CD4-positive, alpha-beta T cell treated with Interleukin-6 at 100 ng/mL for 8 hours (primary cell): ENCODE measurements at regions not wholly inside any gene's neighbourhood (a gene's known extent, or its start where the extent isn't known, plus 50 kb on each side); places are given as distances from the start of the nearest gene placed in this dataset.
"Not testable (repeated sequence)": the region's sequence is repeated elsewhere in the genome, so short reads cannot be mapped to it uniquely, and the experiment has no call there.

Experiments
- DNase-seq: peaks from one replicate; pipeline ENCODE4 v3.0.0-alpha.2; 2020; ENCODE audit warnings: mixed read lengths, low spot score

- DNase-seq, result no peak
These were observed 106.7 kb downstream of the RAP2B start for GRCh38 chr3:153268564-153269279.

GRCh38 chr3:153269730-153270129 is 107.7 kb downstream of the RAP2B start:
- DNase-seq, result no peak

- no peak for DNase-seq
These were observed 111.2 kb downstream of the RAP2B start for GRCh38 chr3:153273217-153273616.

GRCh38 chr3:153273767-153274435 is 111.9 kb downstream of the RAP2B start:
- no peak for DNase-seq

GRCh38 chr3:153274561-153274960 is 112.5 kb downstream of the RAP2B start:
- no peak for DNase-seq

GRCh38 chr3:153275514-153275913 is 113.5 kb downstream of the RAP2B start:
- DNase-seq, result no peak

- DNase-seq, result no peak
These were observed 115.0 kb downstream of the RAP2B start for GRCh38 chr3:153277029-153277428.

- not testable (repeated sequence) for DNase-seq
These were observed 119.4 kb downstream of the RAP2B start for GRCh38 chr3:153281236-153281997.

GRCh38 chr3:153282355-153282754 is 120.3 kb downstream of the RAP2B start:
- DNase-seq, result no peak

- peak; percentile 48 for DNase-seq
These were observed 122.4 kb downstream of the RAP2B start for GRCh38 chr3:153284282-153284938.

- no peak for DNase-seq
These were observed 123.2 kb downstream of the RAP2B start for GRCh38 chr3:153285194-153285641.

- no peak for DNase-seq
These were observed 124.0 kb downstream of the RAP2B start for GRCh38 chr3:153285982-153286381.

GRCh38 chr3:153287017-153287416 is 125.0 kb downstream of the RAP2B start:
- DNase-seq, result no peak

GRCh38 chr3:153289334-153289808 is 127.3 kb downstream of the RAP2B start:
- no peak for DNase-seq

GRCh38 chr3:153290268-153291015 is 128.4 kb downstream of the RAP2B start:
- DNase-seq, result peak; percentile 43

- DNase-seq, result peak; percentile 42
These were observed 129.1 kb downstream of the RAP2B start for GRCh38 chr3:153291059-153291685.

- DNase-seq, result no peak
These were observed 131.2 kb downstream of the RAP2B start for GRCh38 chr3:153293265-153293664.

GRCh38 chr3:153295901-153296300 is 133.9 kb downstream of the RAP2B start:
- DNase-seq, result no peak

GRCh38 chr3:153305189-153305588 is 143.2 kb downstream of the RAP2B start:
- no peak for DNase-seq

GRCh38 chr3:153311541-153311940 is 149.5 kb downstream of the RAP2B start:
- no peak for DNase-seq
